HUES64 (cell line): ENCODE measurements at regions not wholly inside any gene's neighbourhood (a gene's known extent, or its start where the extent isn't known, plus 50 kb on each side); places are given as distances from the start of the nearest gene placed in this dataset.

Experiments
- H3K27ac ChIP-seq: 2 replicates; pipeline ENCODE4 v1.7.0; 2013; ENCODE audit warnings: low read depth, low read length, inconsistent platforms
- H3K27me3 ChIP-seq: 2 replicates; pipeline ENCODE4 v1.6.1; 2013; ENCODE audit warnings: mild to moderate bottlenecking, low read length; ENCODE audit not compliant: insufficient read depth
- H3K36me3 ChIP-seq: 2 replicates; pipeline ENCODE4 v1.6.1; 2013; ENCODE audit warnings: mild to moderate bottlenecking, low read length; ENCODE audit not compliant: insufficient read depth
- H3K4me1 ChIP-seq: 2 replicates; pipeline ENCODE4 v1.6.1; 2013; ENCODE audit warnings: mild to moderate bottlenecking, low read length, moderate library complexity; ENCODE audit not compliant: insufficient read depth
- H3K4me3 ChIP-seq: 2 replicates; pipeline ENCODE4 v1.5.1; 2013; ENCODE audit warnings: mild to moderate bottlenecking, low read length, moderate library complexity
- H3K9ac ChIP-seq: 2 replicates; pipeline ENCODE4 v1.6.1; 2013; ENCODE audit warnings: mild to moderate bottlenecking, low read depth, low read length
- H3K9me3 ChIP-seq: 2 replicates; pipeline ENCODE4 v1.6.1; 2013; ENCODE audit warnings: low read depth, low read length; ENCODE audit not compliant: insufficient read depth
- WGBS: fragments of 150-250, 120-280 bp; methylation state at CpG from one replicate; pipeline ENCODE4 v1.1.7; 2013; ENCODE audit warnings: missing lambda C conversion rate; 5-methylcytosine and 5-hydroxymethylcytosine counted together

GRCh38 chr4:56259655-56260054, 127.6 kb downstream of the AASDH start:
- H3K27me3 ChIP-seq, result no peaks in the 10 kb centered on the region
- H3K4me1 ChIP-seq, result peaks cover 16% of the 10 kb centered on the region; the same call in 1 of the 2 replicates
- no peak overlapping the region for H3K4me3 ChIP-seq
- no peaks in the 10 kb centered on the region for H3K9me3 ChIP-seq
- no peak overlapping the region for H3K9ac ChIP-seq
- WGBS, result 68% methylated on average over 2 of the region's 2 CpGs
- H3K36me3 ChIP-seq, result no peaks in the 10 kb centered on the region
- no peak overlapping the region for H3K27ac ChIP-seq

GRCh38 chr4:56255820-56256219, 131.5 kb downstream of the AASDH start:
- H3K4me3 ChIP-seq, result no peak overlapping the region
- H3K27ac ChIP-seq, result no peak overlapping the region
- no peaks in the 10 kb centered on the region for H3K27me3 ChIP-seq
- H3K9ac ChIP-seq, result no peak overlapping the region
- H3K36me3 ChIP-seq, result no peaks in the 10 kb centered on the region
- WGBS, result 96% methylated on average over 1 of the region's 1 CpG
- no peaks in the 10 kb centered on the region for H3K9me3 ChIP-seq
- peaks cover 16% of the 10 kb centered on the region; the same call in 1 of the 2 replicates for H3K4me1 ChIP-seq

GRCh38 chr4:56253666-56254305, 133.5 kb downstream of the AASDH start:
- H3K36me3 ChIP-seq, result no peaks in the 10 kb centered on the region
- no peak overlapping the region for H3K4me3 ChIP-seq
- no peak overlapping the region for H3K9ac ChIP-seq
- H3K27me3 ChIP-seq, result no peaks in the 10 kb centered on the region
- H3K9me3 ChIP-seq, result no peaks in the 10 kb centered on the region
- peaks cover 2% of the 10 kb centered on the region; the same call in 1 of the 2 replicates for H3K4me1 ChIP-seq
- 91% methylated on average over 4 of the region's 4 CpGs for WGBS
- no peak overlapping the region for H3K27ac ChIP-seq

- no peak overlapping the region for H3K9ac ChIP-seq
- no peaks in the 10 kb centered on the region for H3K4me1 ChIP-seq
- no peaks in the 10 kb centered on the region for H3K36me3 ChIP-seq
- H3K4me3 ChIP-seq, result no peak overlapping the region
- no peaks in the 10 kb centered on the region for H3K9me3 ChIP-seq
- no peak overlapping the region for H3K27ac ChIP-seq
- no peaks in the 10 kb centered on the region for H3K27me3 ChIP-seq
- WGBS, result 93% methylated on average over 4 of the region's 4 CpGs
Measured at GRCh38 chr4:56252561-56253152, 134.6 kb downstream of the AASDH start.

GRCh38 chr4:56251556-56251955, 135.7 kb downstream of the AASDH start:
- Histone ChIP-seq H3K36me3 (no peaks in the 10 kb centered on the region), H3K27me3 (no peaks in the 10 kb centered on the region), H3K9me3 (no peaks in the 10 kb centered on the region), H3K9ac (no peak overlapping the region), H3K4me3 (no peak overlapping the region), H3K4me1 (peaks cover under 1% of the 10 kb centered on the region), H3K27ac (no peak overlapping the region)
- WGBS, result 90% methylated on average over 3 of the region's 3 CpGs

- peaks cover 8% of the 10 kb centered on the region for H3K4me1 ChIP-seq
- H3K36me3 ChIP-seq, result no peaks in the 10 kb centered on the region
- 88% methylated on average over 1 of the region's 2 CpGs for WGBS
- H3K9ac ChIP-seq, result no peak overlapping the region
- H3K27me3 ChIP-seq, result no peaks in the 10 kb centered on the region
- no peak overlapping the region for H3K27ac ChIP-seq
- H3K9me3 ChIP-seq, result no peaks in the 10 kb centered on the region
- H3K4me3 ChIP-seq, result no peak overlapping the region
Measured at GRCh38 chr4:56250776-56251175, 136.5 kb downstream of the AASDH start.

GRCh38 chr4:56247646-56248045, 139.6 kb downstream of the AASDH start:
- Histone ChIP-seq H3K36me3 (no peaks in the 10 kb centered on the region), H3K27ac (no peak overlapping the region), H3K4me1 (peaks cover 20% of the 10 kb centered on the region), H3K9ac (no peak overlapping the region), H3K9me3 (no peaks in the 10 kb centered on the region), H3K4me3 (no peak overlapping the region), H3K27me3 (no peaks in the 10 kb centered on the region)
- 80% methylated on average over 7 of the region's 7 CpGs for WGBS

- Histone ChIP-seq H3K27me3 (no peaks in the 10 kb centered on the region), H3K36me3 (no peaks in the 10 kb centered on the region), H3K4me3 (no peak overlapping the region), H3K9ac (no peak overlapping the region), H3K9me3 (no peaks in the 10 kb centered on the region), H3K4me1 (peaks cover 20% of the 10 kb centered on the region), H3K27ac (no peak overlapping the region)
- 78% methylated on average over 3 of the region's 3 CpGs for WGBS
Measured at GRCh38 chr4:56246233-56246610, 141.1 kb downstream of the AASDH start.

GRCh38 chr4:56245547-56246232, 141.6 kb downstream of the AASDH start:
- Histone ChIP-seq H3K27ac (no peak overlapping the region), H3K9me3 (no peaks in the 10 kb centered on the region), H3K36me3 (no peaks in the 10 kb centered on the region), H3K4me3 (no peak overlapping the region), H3K4me1 (peaks cover 20% of the 10 kb centered on the region), H3K27me3 (no peaks in the 10 kb centered on the region), H3K9ac (no peak overlapping the region)
- WGBS, result 78% methylated on average over 2 of the region's 2 CpGs

- Histone ChIP-seq H3K4me3 (no peak overlapping the region), H3K27me3 (no peaks in the 10 kb centered on the region), H3K9ac (no peak overlapping the region), H3K27ac (no peak overlapping the region), H3K9me3 (no peaks in the 10 kb centered on the region), H3K36me3 (no peaks in the 10 kb centered on the region), H3K4me1 (peaks cover 20% of the 10 kb centered on the region)
Measured at GRCh38 chr4:56244681-56245080, 142.6 kb downstream of the AASDH start.

- Histone ChIP-seq H3K27ac (no peak overlapping the region), H3K36me3 (no peaks in the 10 kb centered on the region), H3K4me3 (no peak overlapping the region), H3K4me1 (peaks cover 20% of the 10 kb centered on the region), H3K9me3 (no peaks in the 10 kb centered on the region), H3K27me3 (no peaks in the 10 kb centered on the region), H3K9ac (no peak overlapping the region)
- 99% methylated on average over 2 of the region's 2 CpGs for WGBS
Measured at GRCh38 chr4:56243107-56243506, 144.2 kb downstream of the AASDH start.
